HepG2 (cell line): ENCODE measurements at regions not wholly inside any gene's neighbourhood (a gene's known extent, or its start where the extent isn't known, plus 50 kb on each side); places are given as distances from the start of the nearest gene placed in this dataset.

Experiments used
- ATAC-seq: fragments of 200-7000 bp; cut with Tn5 transposase; 3 replicates; pipeline ENCODE4 v1.9.1; 2020; ENCODE audit warnings: mild to moderate bottlenecking, moderate library complexity
- BruUV-seq: library from RNA; stranded (reverse); fragments of 400-500 nt; replicated peaks from 2 replicates; lab custom pipeline; 2021; lab: Mats Ljungman, UMichigan
- CTCF ChIA-PET: fragments of 300-600 bp; formaldehyde crosslinking; extraction: SDS; loops from one replicate; lab custom pipeline; 2021; ENCODE audit warnings: low total read pairs, inconsistent platforms, low intra/inter-chr PET ratio; lab: Yijun Ruan, JAX
- POLR2A ChIA-PET: fragments of 350-600 bp; sonication (Branson Sonifier 250); formaldehyde crosslinking; loops from one replicate; lab custom pipeline; 2020; ENCODE audit warnings: antibody characterized with exemption, inconsistent platforms; lab: Yijun Ruan, JAX
- DNase-seq: peaks from one replicate; pipeline ENCODE4 v3.0.0-alpha.2; 2015; ENCODE audit warnings: low spot score
- FAIRE-seq: peaks from 3 replicates; lab custom pipeline; 2011; peaks lifted over from hg19 to GRCh38; lab: Jason Lieb, UNC
- H2AFZ ChIP-seq: one replicate; pipeline ENCODE4 v1.6.1; 2011; ENCODE audit warnings: low read length, inconsistent platforms
- H3K27ac ChIP-seq: fragments of 300-600 bp; 3 replicates; pipeline ENCODE4 v1.8.0; 2011; ENCODE audit warnings: mixed run types, mild to moderate bottlenecking, mixed read lengths, low read length, inconsistent platforms; ENCODE audit not compliant: insufficient read depth; ENCODE audit errors: extremely low read length
- H3K27me3 ChIP-seq, 2 experiments: fragments of 200-600 bp in 1 of 2; 2 replicates in 1 of 2; 3 replicates in 1 of 2; pipeline versions ENCODE4 v1.6.0 to v1.8.0; 2011; ENCODE audit warnings: low read length in 2 of 2, mild to moderate bottlenecking in 2 of 2, moderate library complexity in 2 of 2, inconsistent platforms in 1 of 2; ENCODE audit not compliant: insufficient read depth in 2 of 2, control insufficient read depth in 1 of 2
- H3K36me3 ChIP-seq, 2 experiments: fragments of 200-600 bp in 1 of 2; replicated peaks in 1 of 2; 2 replicates in 1 of 2; 3 replicates in 1 of 2; pipeline versions ENCODE4 v1.5.1 to v1.8.0; 2011; ENCODE audit warnings: low read length in 2 of 2, inconsistent platforms in 1 of 2; ENCODE audit not compliant: insufficient read depth in 2 of 2, control insufficient read depth in 1 of 2
- H3K4me1 ChIP-seq: 2 replicates; pipeline ENCODE4 v1.5.1; 2012; ENCODE audit warnings: low read length, inconsistent platforms; ENCODE audit not compliant: insufficient read depth
- H3K4me2 ChIP-seq: 2 replicates; pipeline ENCODE4 v1.6.0; 2011; ENCODE audit warnings: low read depth, low read length, inconsistent platforms
- H3K4me3 ChIP-seq, 3 experiments: fragments of 200-600 bp in 1 of 3; sonication (generic), shearing (Covaris generic) in 1 of 3; replicated peaks in 1 of 3; 2 replicates each; pipeline ENCODE4 v1.5.1; 2011 to 2016; ENCODE audit warnings: low read length in 3 of 3, inconsistent platforms in 2 of 3, low read depth in 2 of 3, mild to moderate bottlenecking in 2 of 3, control low read depth in 1 of 3, mixed read lengths in 1 of 3; ENCODE audit not compliant: insufficient read depth in 1 of 3
- H3K79me2 ChIP-seq: one replicate; pipeline ENCODE4 v1.6.1; 2011; ENCODE audit warnings: low read length, inconsistent platforms; ENCODE audit not compliant: insufficient read depth
- H3K9ac ChIP-seq: 2 replicates; pipeline ENCODE4 v1.6.0; 2011; ENCODE audit warnings: mild to moderate bottlenecking, low read depth, low read length, inconsistent platforms; ENCODE audit not compliant: insufficient read depth
- H3K9me3 ChIP-seq: 2 replicates; pipeline ENCODE4 v1.5.1; 2012; ENCODE audit warnings: mild to moderate bottlenecking, low read length
- H4K20me1 ChIP-seq: 2 replicates; pipeline ENCODE4 v1.6.0; 2011; ENCODE audit warnings: inconsistent platforms, mild to moderate bottlenecking, low read length, moderate library complexity; ENCODE audit not compliant: insufficient read depth
- ADNP ChIP-seq: sonication (generic); formaldehyde crosslinking; IDR thresholded peaks from 2 replicates; pipeline ENCODE4 v1.4.0; 2020; ENCODE audit warnings: missing genetic modification reagents
- AKNA ChIP-seq: sonication (generic); formaldehyde crosslinking; IDR thresholded peaks from 2 replicates; pipeline ENCODE4 v1.4.0; 2020; ENCODE audit warnings: missing genetic modification reagents, borderline replicate concordance
- ATF7 ChIP-seq, 2 experiments: fragments of 450-650 bp in 1 of 2; sonication (generic) in 1 of 2; formaldehyde crosslinking in 1 of 2; IDR thresholded peaks; 2 replicates each; pipeline versions ENCODE4 v1.4.0 to v1.6.1; 2016 to 2020; ENCODE audit warnings: antibody characterized with exemption in 1 of 2, mild to moderate bottlenecking in 1 of 2, missing genetic modification reagents in 1 of 2
- CREBL2 ChIP-seq: sonication (generic); formaldehyde crosslinking; IDR thresholded peaks from 2 replicates; pipeline ENCODE4 v1.8.1; 2023; ENCODE audit warnings: missing genetic modification reagents, mild to moderate bottlenecking, borderline replicate concordance
- DMAP1 ChIP-seq: IDR thresholded peaks from 2 replicates; pipeline ENCODE4 v1.6.1; 2016
- HDAC2 ChIP-seq: sonication (generic); formaldehyde crosslinking; IDR thresholded peaks from 2 replicates; pipeline ENCODE4 v1.4.0; 2020; ENCODE audit warnings: missing genetic modification reagents
- HMG20A ChIP-seq: IDR thresholded peaks from 2 replicates; pipeline ENCODE4 v1.6.1; 2016; ENCODE audit warnings: borderline replicate concordance
- MAFF ChIP-seq: IDR thresholded peaks from 2 replicates; pipeline ENCODE4 v1.6.1; 2011; ENCODE audit warnings: low read depth, low read length, improper control_type of control experiment
- PCBP1 ChIP-seq: fragments of 200-400 bp; formaldehyde crosslinking; IDR thresholded peaks from 2 replicates; pipeline ENCODE4 v1.6.1; 2017; ENCODE audit warnings: mild to moderate bottlenecking, low read depth, low read length, borderline replicate concordance
- SMAD9 ChIP-seq: sonication (generic); formaldehyde crosslinking; IDR thresholded peaks from 2 replicates; pipeline ENCODE4 v1.5.1; 2020; ENCODE audit warnings: mild to moderate bottlenecking, missing genetic modification reagents
- ZNF646 ChIP-seq: sonication (generic); formaldehyde crosslinking; IDR thresholded peaks from 2 replicates; pipeline ENCODE4 v1.9.0; 2021; ENCODE audit warnings: mild to moderate bottlenecking, missing genetic modification reagents
- ZNF660 ChIP-seq: sonication (generic); formaldehyde crosslinking; IDR thresholded peaks from 2 replicates; pipeline ENCODE4 v1.5.1; 2020; ENCODE audit warnings: mild to moderate bottlenecking, low read depth, missing genetic modification reagents, borderline replicate concordance
- ZNF839 ChIP-seq: sonication (generic); formaldehyde crosslinking; IDR thresholded peaks from 2 replicates; pipeline ENCODE4 v1.4.0; 2020; ENCODE audit warnings: missing genetic modification reagents, mild to moderate bottlenecking, borderline replicate concordance
- ZNF878 ChIP-seq: sonication (generic); formaldehyde crosslinking; IDR thresholded peaks from 2 replicates; pipeline ENCODE4 v1.8.1; 2023; ENCODE audit warnings: mild to moderate bottlenecking, missing genetic modification reagents, moderate library complexity
- WGBS: methylation state at CpG from one replicate; pipeline ENCODE4 v1.1.6; 2017; ENCODE audit warnings: low lambda C conversion rate; 5-methylcytosine and 5-hydroxymethylcytosine counted together
- in situ Hi-C: cut with HindIII; loops from 2 replicates; pipeline ENCODE4 v1.10.0; 2017; ENCODE audit warnings: low pct_unique_long_range_greater_than_20kb; ENCODE audit not compliant: extremely low pct_ligation_motif_present
- intact Hi-C: fragments of 100-400 bp; cut with micrococcal nuclease; formaldehyde crosslinking; loops from one replicate; pipeline ENCODE4 v1.10.0; 2022; ENCODE audit not compliant: unreplicated experiment

- ChIA-PET CTCF (no interaction called here), POLR2A (no interaction called here)
- WGBS = 1% methylated on average over 6 of the region's 6 CpGs
- FAIRE-seq (no peak), DNase-seq (no peak), ATAC-seq (no peak)
- no peaks in the 10 kb centered on the region for H3K27me3 ChIP-seq
- H3K4me1 ChIP-seq = no peaks in the 10 kb centered on the region
- H3K27ac ChIP-seq = no peak overlapping the region
- H3K4me3 ChIP-seq = no peak overlapping the region
- intact Hi-C loops (loop anchor here (5.0 kb wide), 1 partner anchor 365 kb away; no protein-coding TSS in a partner anchor), in situ Hi-C loops (no loop called here)
- H3K9me3 ChIP-seq = peaks cover 24% of the 10 kb centered on the region; the same call in 1 of the 2 replicates
- H3K79me2 ChIP-seq = no peaks in the 10 kb centered on the region
- no peaks in the 10 kb centered on the region for H4K20me1 ChIP-seq
- H3K4me2 ChIP-seq = no peak overlapping the region
- H3K9ac ChIP-seq = no peak overlapping the region
- H2AFZ ChIP-seq = no peak overlapping the region
- no peaks in the 10 kb centered on the region for H3K36me3 ChIP-seq
- no TSS peak for BruUV-seq
- no peak for TF ChIP-seq CREBL2 (CRISPR knock-in tag)
- TF ChIP-seq HDAC2 (CRISPR knock-in tag) = no peak
- TF ChIP-seq PCBP1 = no peak
- no peak for TF ChIP-seq ADNP
- TF ChIP-seq HMG20A (CRISPR knock-in tag) = no peak
- TF ChIP-seq SMAD9 (CRISPR knock-in tag) = no peak
- no peak for TF ChIP-seq ZNF839 (CRISPR knock-in tag)
- no peak for TF ChIP-seq ZNF660 (CRISPR knock-in tag)
- TF ChIP-seq DMAP1 (CRISPR knock-in tag) = no peak
- no peak for TF ChIP-seq AKNA (CRISPR knock-in tag)
- TF ChIP-seq MAFF = no peak
- no peak for TF ChIP-seq ATF7 (IDR thresholded peaks at IDR 0.05)
- no peak for TF ChIP-seq ATF7 (CRISPR knock-in tag; IDR thresholded peaks at IDR 0.05)
- no peak for TF ChIP-seq ZNF646 (CRISPR knock-in tag)
- no peak for TF ChIP-seq ZNF878
Observed at GRCh38 chr2:107322416-107322815, 436.4 kb upstream of the ST6GAL2 start.
